ENCODE measurements at regions not wholly inside any gene's neighbourhood (a gene's known extent, or its start where the extent isn't known, plus 50 kb on each side); places are given as distances from the start of the nearest gene placed in this dataset.

DNA sequence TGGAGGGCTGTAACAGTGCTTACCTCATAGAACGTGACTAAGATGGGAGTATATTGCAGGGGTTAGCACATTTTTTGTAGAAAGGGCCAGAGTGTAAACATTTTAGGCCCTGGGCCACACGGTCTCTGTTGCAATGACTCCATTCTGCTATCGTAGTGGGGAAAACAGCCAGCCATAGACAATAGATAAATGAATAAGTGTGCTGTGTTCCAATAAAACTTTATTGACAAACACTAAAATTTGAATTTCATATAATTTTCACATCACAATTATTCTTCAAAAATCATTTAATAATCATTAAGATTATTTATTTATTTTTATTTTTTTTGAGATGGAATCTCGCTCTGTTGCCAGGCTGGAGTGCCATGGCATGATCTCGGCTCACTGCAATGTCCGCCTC is 478.6 kb downstream of the SHQ1 start:
- TF ChIP-seq, protein P1, sequence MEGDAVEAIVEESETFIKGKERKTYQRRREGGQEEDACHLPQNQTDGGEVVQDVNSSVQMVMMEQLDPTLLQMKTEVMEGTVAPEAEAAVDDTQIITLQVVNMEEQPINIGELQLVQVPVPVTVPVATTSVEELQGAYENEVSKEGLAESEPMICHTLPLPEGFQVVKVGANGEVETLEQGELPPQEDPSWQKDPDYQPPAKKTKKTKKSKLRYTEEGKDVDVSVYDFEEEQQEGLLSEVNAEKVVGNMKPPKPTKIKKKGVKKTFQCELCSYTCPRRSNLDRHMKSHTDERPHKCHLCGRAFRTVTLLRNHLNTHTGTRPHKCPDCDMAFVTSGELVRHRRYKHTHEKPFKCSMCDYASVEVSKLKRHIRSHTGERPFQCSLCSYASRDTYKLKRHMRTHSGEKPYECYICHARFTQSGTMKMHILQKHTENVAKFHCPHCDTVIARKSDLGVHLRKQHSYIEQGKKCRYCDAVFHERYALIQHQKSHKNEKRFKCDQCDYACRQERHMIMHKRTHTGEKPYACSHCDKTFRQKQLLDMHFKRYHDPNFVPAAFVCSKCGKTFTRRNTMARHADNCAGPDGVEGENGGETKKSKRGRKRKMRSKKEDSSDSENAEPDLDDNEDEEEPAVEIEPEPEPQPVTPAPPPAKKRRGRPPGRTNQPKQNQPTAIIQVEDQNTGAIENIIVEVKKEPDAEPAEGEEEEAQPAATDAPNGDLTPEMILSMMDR (conservative IDR thresholded peaks at IDR 0.05; ENCODE audit: low read depth, low read length) = no peak
- no peak for TF ChIP-seq EZH2 (IDR thresholded peaks at IDR 0.05; ENCODE audit: borderline replicate concordance, low read depth, low read length, poor library complexity, severe bottlenecking)
